ENCODE measurements at regions not wholly inside any gene's neighbourhood (a gene's known extent, or its start where the extent isn't known, plus 50 kb on each side); places are given as distances from the start of the nearest gene placed in this dataset.

GRCh38 chr9:750249-750967 lies 91.1 kb upstream of the DMRT1 start:
- TF ChIP-seq MAX (IDR thresholded peaks at IDR 0.05; ENCODE audit: insufficient read depth, insufficient read length), result no peak
- no peak for TF ChIP-seq EZH2 (IDR thresholded peaks at IDR 0.05; ENCODE audit: borderline replicate concordance, low read depth, low read length, severe bottlenecking)
- TF ChIP-seq MYC (IDR thresholded peaks at IDR 0.05; ENCODE audit: low read depth, low read length), result no peak
- TF ChIP-seq CTCF (IDR thresholded peaks at IDR 0.05; ENCODE audit: extremely low read depth in 1 of 2, insufficient read depth in 1 of 2, low read depth in 1 of 2, low read length in 2 of 2), result no peak
- TF ChIP-seq POLR2A (IDR thresholded peaks at IDR 0.05; ENCODE audit: low read depth, low read length), result no peak
- no peak for TF ChIP-seq JUN (IDR thresholded peaks at IDR 0.05; ENCODE audit: borderline replicate concordance, insufficient read depth, insufficient read length, low read depth)
- TF ChIP-seq POLR2AphosphoS5 (IDR thresholded peaks at IDR 0.05; ENCODE audit: insufficient read depth, low read depth, low read length), result no peak
- no peak for TF ChIP-seq FOS (IDR thresholded peaks at IDR 0.05; ENCODE audit: borderline replicate concordance, insufficient read depth, low read length)
- TF ChIP-seq GATA2 (IDR thresholded peaks at IDR 0.05; ENCODE audit: insufficient read depth, insufficient read length, low read depth, low read length), result no peak
- POLR2A ChIA-PET, result no interaction called here

More at GRCh38 chr9:750249-750967, 91.1 kb upstream of the DMRT1 start:
- Histone ChIP-seq H3K4me2 (ENCODE audit: insufficient read depth, low read length) (no peak overlapping the region), H3K27me3 (ENCODE audit: control insufficient read depth in 2 of 2, insufficient read depth in 2 of 2, low read length in 2 of 2) (no peaks in the 10 kb centered on the region), H3K4me3 (replicated peaks in 1 of 3; ENCODE audit: insufficient read depth in 1 of 3, low read depth in 1 of 3, low read length in 3 of 3) (no peak overlapping the region), H3K9me1 (replicated peaks; ENCODE audit: control insufficient read depth, extremely low read depth, insufficient read depth, low read length) (no peaks in the 10 kb centered on the region), H3K36me3 (ENCODE audit: control insufficient read depth in 2 of 2, extremely low read depth in 1 of 2, insufficient read depth in 2 of 2, low read length in 2 of 2) (peaks cover 7 to 10% of the 10 kb centered on the region in 2 experiments), H3K27ac (ENCODE audit: insufficient read depth, low read depth, low read length) (no peak overlapping the region), H3K9me3 (replicated peaks; ENCODE audit: control insufficient read depth, insufficient read depth, low read length) (no peaks in the 10 kb centered on the region), H3K9ac (replicated peaks; ENCODE audit: extremely low read depth, insufficient read depth, low read length) (no peak overlapping the region), H3K79me2 (ENCODE audit: control insufficient read depth, insufficient read depth, low read length) (no peaks in the 10 kb centered on the region), H3K4me1 (ENCODE audit: control insufficient read depth, extremely low read depth, insufficient read depth, low read length) (peaks cover 27% of the 10 kb centered on the region), H4K20me1 (replicated peaks; ENCODE audit: control insufficient read depth, extremely low read depth, insufficient read depth, low read length) (no peaks in the 10 kb centered on the region), H2AFZ (ENCODE audit: low read depth, low read length) (no peak overlapping the region)
- no TSS peak for BruUV-seq (replicated peaks)
- FAIRE-seq (no peak), DNase-seq (ENCODE audit: low read depth, low spot score) (no peak)
- intact Hi-C loops (cut with micrococcal nuclease), result no loop called here
- CTCF ChIA-PET, result interaction anchor here (0.6 to 2.0 kb wide), 3 partner anchors 43 to 137 kb away, joined by 3 to 8 read pairs (median 3); no protein-coding TSS in a partner anchor
- dilution Hi-C loops (cut with MboI; ENCODE audit: extremely low pct_ligation_motif_present, low sequenced_read_pairs), result loop anchor here (25.0 kb wide), 1 partner anchor 138 kb away; no protein-coding TSS in a partner anchor

Data from endothelial cell of umbilical vein (primary cell).